HUES6 (cell line): ENCODE measurements at regions not wholly inside any gene's neighbourhood (a gene's known extent, or its start where the extent isn't known, plus 50 kb on each side); places are given as distances from the start of the nearest gene placed in this dataset.
"Not testable (repeated sequence)": the region's sequence is repeated elsewhere in the genome, so short reads cannot be mapped to it uniquely, and the experiment has no call there.

Source experiments
- H3K27ac ChIP-seq: 2 replicates; pipeline ENCODE4 v1.7.0; 2013; ENCODE audit warnings: low read depth, mild to moderate bottlenecking, low read length, inconsistent platforms
- H3K27me3 ChIP-seq: 2 replicates; pipeline ENCODE4 v1.6.1; 2013; ENCODE audit warnings: low read length; ENCODE audit not compliant: control insufficient read depth, insufficient read depth
- H3K36me3 ChIP-seq: 2 replicates; pipeline ENCODE4 v1.6.1; 2013; ENCODE audit warnings: low read length; ENCODE audit not compliant: control insufficient read depth, insufficient read depth
- H3K4me1 ChIP-seq: 2 replicates; pipeline ENCODE4 v1.6.1; 2013; ENCODE audit warnings: low read length; ENCODE audit not compliant: control insufficient read depth, insufficient read depth
- H3K4me3 ChIP-seq: 2 replicates; pipeline ENCODE4 v1.5.1; 2013; ENCODE audit warnings: low read depth, low read length
- H3K9ac ChIP-seq: one replicate; pipeline ENCODE4 v1.6.1; 2013; ENCODE audit warnings: mild to moderate bottlenecking, low read length
- H3K9me3 ChIP-seq: 2 replicates; pipeline ENCODE4 v1.6.1; 2013; ENCODE audit warnings: low read depth, low read length; ENCODE audit not compliant: control insufficient read depth, insufficient read depth

GRCh38 chr4:18734405-18734804 is 712.9 kb upstream of the LCORL start:
- H3K4me3 ChIP-seq = no peak overlapping the region
- no peaks in the 10 kb centered on the region for H3K27me3 ChIP-seq
- H3K9me3 ChIP-seq = peaks cover 7% of the 10 kb centered on the region
- no peaks in the 10 kb centered on the region for H3K4me1 ChIP-seq
- no peaks in the 10 kb centered on the region for H3K36me3 ChIP-seq
- H3K27ac ChIP-seq = no peak overlapping the region
- no peak overlapping the region for H3K9ac ChIP-seq

- peaks cover 7% of the 10 kb centered on the region for H3K9me3 ChIP-seq
- H3K4me3 ChIP-seq = no peak overlapping the region
- H3K36me3 ChIP-seq = no peaks in the 10 kb centered on the region
- no peak overlapping the region for H3K27ac ChIP-seq
- no peak overlapping the region for H3K9ac ChIP-seq
- H3K27me3 ChIP-seq = no peaks in the 10 kb centered on the region
- no peaks in the 10 kb centered on the region for H3K4me1 ChIP-seq
Measured at GRCh38 chr4:18733961-18734360, 712.4 kb upstream of the LCORL start.

- no peak overlapping the region for H3K4me3 ChIP-seq
- no peak overlapping the region for H3K9ac ChIP-seq
- no peaks in the 10 kb centered on the region; the same call in 1 of the 2 replicates for H3K4me1 ChIP-seq
- no peaks in the 10 kb centered on the region for H3K27me3 ChIP-seq
- H3K9me3 ChIP-seq = peaks cover 10% of the 10 kb centered on the region; the same call in 1 of the 2 replicates
- no peak overlapping the region for H3K27ac ChIP-seq
- H3K36me3 ChIP-seq = no peaks in the 10 kb centered on the region
Measured at GRCh38 chr4:18722748-18723191, 701.2 kb upstream of the LCORL start.

- Histone ChIP-seq H3K27ac (no peak overlapping the region; the same call in 1 of the 2 replicates), H3K4me3 (no peak overlapping the region), H3K9me3 (peaks cover 12% of the 10 kb centered on the region; the same call in 1 of the 2 replicates), H3K4me1 (peaks cover 14% of the 10 kb centered on the region), H3K36me3 (no peaks in the 10 kb centered on the region; the same call in 1 of the 2 replicates), H3K9ac (no peak overlapping the region), H3K27me3 (no peaks in the 10 kb centered on the region)
Measured at GRCh38 chr4:18698119-18698883, 676.7 kb upstream of the LCORL start.

GRCh38 chr4:18695733-18696527 is 674.4 kb upstream of the LCORL start:
- no peaks in the 10 kb centered on the region for H3K27me3 ChIP-seq
- no peaks in the 10 kb centered on the region; the same call in 1 of the 2 replicates for H3K36me3 ChIP-seq

GRCh38 chr4:18691431-18692200 is 670.1 kb upstream of the LCORL start:
- Histone ChIP-seq H3K9ac (peak overlapping the region; percentile 75), H3K27ac (peak overlapping the region; percentile 94), H3K4me3 (peak overlapping the region; percentile 7)

More at GRCh38 chr4:18695733-18696527, 674.4 kb upstream of the LCORL start:
- Histone ChIP-seq H3K9ac (no peak overlapping the region), H3K4me3 (no peak overlapping the region), H3K4me1 (peaks cover 32% of the 10 kb centered on the region), H3K9me3 (peaks cover 7% of the 10 kb centered on the region; the same call in 1 of the 2 replicates), H3K27ac (no peak overlapping the region)

GRCh38 chr4:18690291-18690955 is 668.9 kb upstream of the LCORL start:
- H3K9me3 ChIP-seq = peaks cover 12% of the 10 kb centered on the region; the same call in 1 of the 2 replicates
- H3K4me1 ChIP-seq = peaks cover 40% of the 10 kb centered on the region
- peak overlapping the region; percentile 73 for H3K9ac ChIP-seq
- H3K4me3 ChIP-seq = peak overlapping the region; percentile 28
- H3K36me3 ChIP-seq = no peaks in the 10 kb centered on the region; the same call in 1 of the 2 replicates
- no peaks in the 10 kb centered on the region for H3K27me3 ChIP-seq
- peak overlapping the region; percentile 94 for H3K27ac ChIP-seq

More at GRCh38 chr4:18691431-18692200, 670.1 kb upstream of the LCORL start:
- Histone ChIP-seq H3K9me3 (peaks cover 3% of the 10 kb centered on the region; the same call in 1 of the 2 replicates), H3K36me3 (no peaks in the 10 kb centered on the region), H3K4me1 (peaks cover 40% of the 10 kb centered on the region), H3K27me3 (no peaks in the 10 kb centered on the region)

- peak overlapping the region; percentile 10 for H3K9ac ChIP-seq
- peaks cover 12% of the 10 kb centered on the region; the same call in 1 of the 2 replicates for H3K9me3 ChIP-seq
- peak overlapping the region; percentile 94; the same call in 1 of the 2 replicates for H3K27ac ChIP-seq
- no peak overlapping the region for H3K4me3 ChIP-seq
- peaks cover 40% of the 10 kb centered on the region for H3K4me1 ChIP-seq
- H3K27me3 ChIP-seq = no peaks in the 10 kb centered on the region
- H3K36me3 ChIP-seq = no peaks in the 10 kb centered on the region; the same call in 1 of the 2 replicates
Measured at GRCh38 chr4:18689308-18690115, 668.0 kb upstream of the LCORL start.

- H3K27me3 ChIP-seq, H3K4me3 ChIP-seq, H3K36me3 ChIP-seq, H3K9ac ChIP-seq, H3K27ac ChIP-seq: not testable (repeated sequence)
- H3K9me3 ChIP-seq = peaks cover 12% of the 10 kb centered on the region; the same call in 1 of the 2 replicates
- H3K4me1 ChIP-seq = peaks cover 35% of the 10 kb centered on the region
Measured at GRCh38 chr4:18688351-18688750, 666.8 kb upstream of the LCORL start.
